MCF 10A (cell line): ENCODE measurements at regions not wholly inside any gene's neighbourhood (a gene's known extent, or its start where the extent isn't known, plus 50 kb on each side); places are given as distances from the start of the nearest gene placed in this dataset.

Experiments
- BruUV-seq: library from RNA; stranded (reverse); fragments of 400-500 nt; replicated peaks from 2 replicates; lab custom pipeline; 2021; lab: Mats Ljungman, UMichigan
- CTCF ChIA-PET: fragments of 300-600 bp; sonication (Branson Sonifier 250); formaldehyde crosslinking; extraction: SDS; loops from one replicate; lab custom pipeline; 2021; ENCODE audit warnings: antibody characterized with exemption, inconsistent platforms; lab: Yijun Ruan, JAX
- POLR2A ChIA-PET: fragments of 300-600, 350-650 bp; sonication (Branson Sonifier 250); formaldehyde crosslinking; extraction: SDS; loops from one replicate; lab custom pipeline; 2020; ENCODE audit warnings: antibody characterized with exemption, inconsistent platforms; lab: Yijun Ruan, JAX
- DNase-seq: peaks from one replicate; pipeline ENCODE4 v3.0.0-alpha.2; 2018; ENCODE audit not compliant: unreplicated experiment
- H3K27ac Mint-ChIP-seq: one replicate; pipeline ENCODE4 v1.8.0; 2022; ENCODE audit warnings: mild to moderate bottlenecking, low read depth, mixed read lengths; ENCODE audit not compliant: unreplicated experiment
- H3K27me3 Mint-ChIP-seq: one replicate; pipeline ENCODE4 v1.8.0; 2022; ENCODE audit warnings: mixed read lengths; ENCODE audit not compliant: insufficient read depth, unreplicated experiment
- H3K36me3 Mint-ChIP-seq: one replicate; pipeline ENCODE4 v1.8.0; 2022; ENCODE audit warnings: mild to moderate bottlenecking, moderate library complexity, mixed read lengths; ENCODE audit not compliant: insufficient read depth, unreplicated experiment
- H3K4me1 Mint-ChIP-seq: one replicate; pipeline ENCODE4 v1.8.0; 2022; ENCODE audit warnings: mixed read lengths; ENCODE audit not compliant: insufficient read depth, unreplicated experiment
- H3K4me3 Mint-ChIP-seq: one replicate; pipeline ENCODE4 v1.8.0; 2022; ENCODE audit warnings: mild to moderate bottlenecking, moderate library complexity, mixed read lengths; ENCODE audit not compliant: unreplicated experiment
- H3K9me3 Mint-ChIP-seq: one replicate; pipeline ENCODE4 v1.8.0; 2022; ENCODE audit warnings: mixed read lengths; ENCODE audit not compliant: unreplicated experiment
- CTCF ChIP-seq: fragments of 200-600 bp; IDR thresholded peaks from one replicate; pipeline ENCODE4 v1.8.0; 2022; ENCODE audit warnings: antibody characterized with exemption, mild to moderate bottlenecking; ENCODE audit not compliant: unreplicated experiment
- intact Hi-C: fragments of 100-400 bp; cut with micrococcal nuclease; formaldehyde crosslinking; loops from 2 replicates; pipeline ENCODE4 v1.14.1; 2022

- no peak for TF ChIP-seq CTCF
- Mint-ChIP-seq H3K4me1 (no peaks in the 10 kb centered on the region), H3K27me3 (peaks cover 54% of the 10 kb centered on the region), H3K4me3 (no peak overlapping the region), H3K27ac (no peak overlapping the region), H3K9me3 (no peaks in the 10 kb centered on the region), H3K36me3 (no peaks in the 10 kb centered on the region)
- intact Hi-C loops: no loop called here
- no TSS peak for BruUV-seq
- POLR2A ChIA-PET: no interaction called here
- DNase-seq: no peak
- CTCF ChIA-PET: interaction anchor here (0.7 kb wide), 1 partner anchor 148 kb away, joined by 3 read pairs; no protein-coding TSS in a partner anchor
These were observed 564.7 kb upstream of the COBL start for GRCh38 chr7:51881309-51881708.

GRCh38 chr7:51878865-51879264, 562.3 kb upstream of the COBL start:
- TF ChIP-seq CTCF: no peak
- DNase-seq: no peak
- Mint-ChIP-seq H3K36me3 (no peaks in the 10 kb centered on the region), H3K27ac (no peak overlapping the region), H3K9me3 (no peaks in the 10 kb centered on the region), H3K27me3 (peaks cover 70% of the 10 kb centered on the region), H3K4me3 (no peak overlapping the region), H3K4me1 (no peaks in the 10 kb centered on the region)
- no TSS peak for BruUV-seq
- intact Hi-C loops: no loop called here
- POLR2A ChIA-PET: no interaction called here
- CTCF ChIA-PET: interaction anchor here (0.5 kb wide), 1 partner anchor 1146 kb away, joined by 4 read pairs; no protein-coding TSS in a partner anchor

GRCh38 chr7:51869452-51869851, 552.8 kb upstream of the COBL start:
- no peak overlapping the region for H3K27ac Mint-ChIP-seq
- H3K27me3 Mint-ChIP-seq: peaks cover 72% of the 10 kb centered on the region
- no peaks in the 10 kb centered on the region for H3K4me1 Mint-ChIP-seq
- TF ChIP-seq CTCF: no peak
- BruUV-seq: no TSS peak
- ChIA-PET POLR2A (interaction anchor here (0.6 kb wide), 1 partner anchor 89 kb away, joined by 3 read pairs; no protein-coding TSS in a partner anchor), CTCF (no interaction called here)
- no peak for DNase-seq
- no peak overlapping the region for H3K4me3 Mint-ChIP-seq
- H3K36me3 Mint-ChIP-seq: no peaks in the 10 kb centered on the region
- no peaks in the 10 kb centered on the region for H3K9me3 Mint-ChIP-seq
- intact Hi-C loops: no loop called here

GRCh38 chr7:51867117-51867516, 550.5 kb upstream of the COBL start:
- Mint-ChIP-seq H3K9me3 (no peaks in the 10 kb centered on the region), H3K4me1 (no peaks in the 10 kb centered on the region), H3K27me3 (peaks cover 56% of the 10 kb centered on the region), H3K36me3 (no peaks in the 10 kb centered on the region), H3K4me3 (no peak overlapping the region), H3K27ac (no peak overlapping the region)
- no peak for TF ChIP-seq CTCF
- DNase-seq: no peak
- CTCF ChIA-PET: no interaction called here
- no TSS peak for BruUV-seq
- intact Hi-C loops: no loop called here
- POLR2A ChIA-PET: no interaction called here
